ENCODE measurements at regions not wholly inside any gene's neighbourhood (a gene's known extent, or its start where the extent isn't known, plus 50 kb on each side); places are given as distances from the start of the nearest gene placed in this dataset.

- H3K9me3 ChIP-seq, result no peaks in the 10 kb centered on the region
- H3K27me3 ChIP-seq (replicated peaks in 1 of 7), result peaks cover 0 to 52% (median 0%) of the 10 kb centered on the region in 7 donors
- WGBS, 5 donors, result 70 to 80% (median 73%) methylated on average over 3 to 4 of the region's 4 CpGs
- no peaks in the 10 kb centered on the region for H3K4me1 ChIP-seq
- no peak overlapping the region for H3K4me3 ChIP-seq
- DNase-seq, result no peak
- intact Hi-C loops (cut with DNase I; ENCODE audit: low total_unique reads), result loop anchor here (5.0 kb wide), 1 partner anchor 258 kb away; the partner anchor contains the start of gene LRFN2
- no peak overlapping the region for H3K27ac ChIP-seq
- H3K36me3 ChIP-seq, result no peaks in the 10 kb centered on the region
- TF ChIP-seq CTCF (IDR thresholded peaks at IDR 0.05 in 8 of 11, conservative IDR thresholded peaks at IDR 0.05 in 3 of 11) (peak in 1 of 11 experiments; percentile 6), POLR2A (IDR thresholded peaks at IDR 0.05) (no peak)
Observed at GRCh38 chr6:40328986-40329545, 258.1 kb downstream of the LRFN2 start.

GRCh38 chr6:40328386-40328985, 258.7 kb downstream of the LRFN2 start:
- no peak overlapping the region for H3K4me3 ChIP-seq
- TF ChIP-seq POLR2AphosphoS5 (IDR thresholded peaks at IDR 0.05), result peak in 1 of 3 donors; percentile 29
- no peak for TF ChIP-seq POLR2A (IDR thresholded peaks at IDR 0.05)
- TF ChIP-seq CTCF (IDR thresholded peaks at IDR 0.05 in 8 of 11, conservative IDR thresholded peaks at IDR 0.05 in 3 of 11), result peak; percentile 30 to 66 (median 58)
- intact Hi-C loops (cut with DNase I; ENCODE audit: low total_unique reads), result loop anchor here (5.0 kb wide), 1 partner anchor 259 kb away; the partner anchor contains the start of gene LRFN2
- no peaks in the 10 kb centered on the region for H3K9me3 ChIP-seq
- no peak for DNase-seq
- no peaks in the 10 kb centered on the region for H3K4me1 ChIP-seq
- no peaks in the 10 kb centered on the region for H3K36me3 ChIP-seq
- whole genome bisulfite sequencing, 5 donors, result 40 to 53% (median 42%) methylated on average over 12 of the region's 12 CpGs
- H3K27me3 ChIP-seq (replicated peaks in 1 of 7), result peaks cover 0 to 48% (median 0%) of the 10 kb centered on the region in 7 donors
- H3K27ac ChIP-seq, result no peak overlapping the region

GRCh38 chr6:40326714-40327421, 260.3 kb downstream of the LRFN2 start:
- DNase-seq, result no peak
- intact Hi-C loops (cut with DNase I; ENCODE audit: low total_unique reads), result loop anchor here (5.0 kb wide), 1 partner anchor 260 kb away; the partner anchor contains the start of gene LRFN2
- no peak overlapping the region for H3K27ac ChIP-seq
- no peak for TF ChIP-seq POLR2AphosphoS5 (IDR thresholded peaks at IDR 0.05)
- TF ChIP-seq POLR2A (IDR thresholded peaks at IDR 0.05), result no peak
- WGBS, 5 donors, result 60 to 91% (median 78%) methylated on average over 3 of the region's 3 CpGs
- no peaks in the 10 kb centered on the region for H3K4me1 ChIP-seq
- no peaks in the 10 kb centered on the region for H3K9me3 ChIP-seq
- H3K27me3 ChIP-seq (replicated peaks in 1 of 7), result peaks cover 0 to 61% (median 0%) of the 10 kb centered on the region in 7 donors
- H3K4me3 ChIP-seq, result no peak overlapping the region
- H3K36me3 ChIP-seq, result no peaks in the 10 kb centered on the region

GRCh38 chr6:40325791-40326190, 261.4 kb downstream of the LRFN2 start:
- H3K27ac ChIP-seq, result no peak overlapping the region
- H3K4me1 ChIP-seq, result no peaks in the 10 kb centered on the region
- H3K27me3 ChIP-seq (replicated peaks in 1 of 7), result peaks cover 0 to 72% (median 0%) of the 10 kb centered on the region in 7 donors
- WGBS, 5 donors, result 47 to 61% (median 56%) methylated on average over 3 of the region's 3 CpGs
- TF ChIP-seq POLR2A (IDR thresholded peaks at IDR 0.05) (no peak), CTCF (IDR thresholded peaks at IDR 0.05 in 8 of 11, conservative IDR thresholded peaks at IDR 0.05 in 3 of 11) (no peak), POLR2AphosphoS5 (IDR thresholded peaks at IDR 0.05) (no peak)
- no peak overlapping the region for H3K4me3 ChIP-seq
- no peaks in the 10 kb centered on the region for H3K36me3 ChIP-seq
- no peaks in the 10 kb centered on the region for H3K9me3 ChIP-seq
- DNase-seq, result no peak
- intact Hi-C loops (cut with DNase I; ENCODE audit: low total_unique reads), result loop anchor here (5.0 kb wide), 1 partner anchor 262 kb away; the partner anchor contains the start of gene LRFN2
